Lower leg skin (tissue), 3 donors: ENCODE measurements at regions not wholly inside any gene's neighbourhood (a gene's known extent, or its start where the extent isn't known, plus 50 kb on each side); places are given as distances from the start of the nearest gene placed in this dataset.

Experiments used
- POLR2A ChIP-seq, 2 donors: fragments of 450-650 bp; IDR thresholded peaks; one replicate each; pipeline ENCODE4 v1.6.1; 2016 to 2017; ENCODE audit warnings: antibody characterized with exemption in 2 of 2, mild to moderate bottlenecking in 1 of 2, moderate library complexity in 1 of 2
- TF ChIP-seq, protein P1 (sequence below), 3 donors: fragments of 450-650 bp; IDR thresholded peaks; one replicate each; pipeline ENCODE4 v1.5.1; 2016; ENCODE audit warnings: antibody characterized with exemption in 3 of 3, mild to moderate bottlenecking in 3 of 3, moderate library complexity in 2 of 3

DNA sequence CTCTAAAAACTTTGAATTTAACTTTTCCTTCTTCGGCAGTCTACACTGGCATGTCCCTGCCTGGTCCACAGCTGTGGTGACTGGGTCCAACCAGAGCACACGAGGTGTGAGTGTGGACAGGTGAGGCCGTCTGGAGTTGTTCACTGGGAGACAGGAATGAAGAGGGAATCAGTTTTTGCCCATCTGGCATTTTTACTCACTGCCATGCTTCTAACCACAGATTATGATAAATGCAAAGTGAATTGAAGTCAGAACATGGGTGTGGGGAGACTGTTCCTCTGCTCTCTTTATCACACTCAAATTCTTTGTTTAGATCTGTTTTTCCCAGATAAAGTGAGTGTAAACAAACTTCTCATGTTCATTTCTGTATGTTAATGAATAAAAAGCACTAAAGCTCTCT is 54.7 kb upstream of the PIEZO2 start:
- no peak for TF ChIP-seq POLR2A (IDR thresholded peaks at IDR 0.05)
- TF ChIP-seq, protein P1, sequence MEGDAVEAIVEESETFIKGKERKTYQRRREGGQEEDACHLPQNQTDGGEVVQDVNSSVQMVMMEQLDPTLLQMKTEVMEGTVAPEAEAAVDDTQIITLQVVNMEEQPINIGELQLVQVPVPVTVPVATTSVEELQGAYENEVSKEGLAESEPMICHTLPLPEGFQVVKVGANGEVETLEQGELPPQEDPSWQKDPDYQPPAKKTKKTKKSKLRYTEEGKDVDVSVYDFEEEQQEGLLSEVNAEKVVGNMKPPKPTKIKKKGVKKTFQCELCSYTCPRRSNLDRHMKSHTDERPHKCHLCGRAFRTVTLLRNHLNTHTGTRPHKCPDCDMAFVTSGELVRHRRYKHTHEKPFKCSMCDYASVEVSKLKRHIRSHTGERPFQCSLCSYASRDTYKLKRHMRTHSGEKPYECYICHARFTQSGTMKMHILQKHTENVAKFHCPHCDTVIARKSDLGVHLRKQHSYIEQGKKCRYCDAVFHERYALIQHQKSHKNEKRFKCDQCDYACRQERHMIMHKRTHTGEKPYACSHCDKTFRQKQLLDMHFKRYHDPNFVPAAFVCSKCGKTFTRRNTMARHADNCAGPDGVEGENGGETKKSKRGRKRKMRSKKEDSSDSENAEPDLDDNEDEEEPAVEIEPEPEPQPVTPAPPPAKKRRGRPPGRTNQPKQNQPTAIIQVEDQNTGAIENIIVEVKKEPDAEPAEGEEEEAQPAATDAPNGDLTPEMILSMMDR (IDR thresholded peaks at IDR 0.05), result no peak
